ENCODE measurements at regions not wholly inside any gene's neighbourhood (a gene's known extent, or its start where the extent isn't known, plus 50 kb on each side); places are given as distances from the start of the nearest gene placed in this dataset.

- H3K9me3 Mint-ChIP-seq: no peaks in the 10 kb centered on the region
- H3K36me3 Mint-ChIP-seq: no peaks in the 10 kb centered on the region
- peaks cover 0 to 7% (median 3%) of the 10 kb centered on the region in 3 donors for H3K27me3 Mint-ChIP-seq (ENCODE audit: low read depth in 3 of 3)
- H3K4me1 Mint-ChIP-seq: peaks cover 10 to 11% of the 10 kb centered on the region in 2 donors
- no peak for DNase-seq
- peak overlapping the region in 1 of 5 donors; percentile 5 for H3K4me3 Mint-ChIP-seq
- H3K27ac Mint-ChIP-seq: no peak overlapping the region
Measured at GRCh38 chr12:4223273-4223845, 50.2 kb upstream of the CCND2 start.

- no peak for DNase-seq
- Mint-ChIP-seq H3K4me1 (peaks cover 11 to 17% of the 10 kb centered on the region in 2 donors), H3K27ac (no peak overlapping the region), H3K27me3 (ENCODE audit: low read depth in 3 of 3) (peaks cover 0 to 4% (median 2%) of the 10 kb centered on the region in 3 donors), H3K9me3 (no peaks in the 10 kb centered on the region), H3K4me3 (no peak overlapping the region), H3K36me3 (no peaks in the 10 kb centered on the region)
Measured at GRCh38 chr12:4221258-4221620, 52.3 kb upstream of the CCND2 start.

GRCh38 chr12:4220536-4221257 is 52.9 kb upstream of the CCND2 start:
- Mint-ChIP-seq H3K27ac (no peak overlapping the region), H3K27me3 (ENCODE audit: low read depth in 3 of 3) (peaks cover 0 to 4% (median 2%) of the 10 kb centered on the region in 3 donors), H3K9me3 (no peaks in the 10 kb centered on the region)

GRCh38 chr12:4217091-4217490 is 56.5 kb upstream of the CCND2 start:
- no peak for DNase-seq
- peak overlapping the region in 1 of 6 donors; percentile 33 for H3K27ac Mint-ChIP-seq
- no peak overlapping the region for H3K4me3 Mint-ChIP-seq
- H3K4me1 Mint-ChIP-seq: peaks cover 22 to 26% of the 10 kb centered on the region in 2 donors
- H3K36me3 Mint-ChIP-seq: no peaks in the 10 kb centered on the region
- no peaks in the 10 kb centered on the region for H3K9me3 Mint-ChIP-seq
- H3K27me3 Mint-ChIP-seq (ENCODE audit: low read depth in 3 of 3): peaks cover 2 to 7% (median 2%) of the 10 kb centered on the region in 3 donors

More at GRCh38 chr12:4220536-4221257, 52.9 kb upstream of the CCND2 start:
- no peak for DNase-seq
- Mint-ChIP-seq H3K36me3 (no peaks in the 10 kb centered on the region), H3K4me3 (no peak overlapping the region), H3K4me1 (peaks cover 14 to 20% of the 10 kb centered on the region in 2 donors)

GRCh38 chr12:4216187-4216927 is 57.2 kb upstream of the CCND2 start:
- Mint-ChIP-seq H3K27ac (peak overlapping the region in 2 of 6 donors; percentile 37 to 83), H3K36me3 (no peaks in the 10 kb centered on the region), H3K9me3 (no peaks in the 10 kb centered on the region), H3K27me3 (ENCODE audit: low read depth in 3 of 3) (peaks cover 2 to 5% (median 2%) of the 10 kb centered on the region in 3 donors), H3K4me3 (no peak overlapping the region), H3K4me1 (peaks cover 22 to 26% of the 10 kb centered on the region in 2 donors)
- DNase-seq: no peak

- H3K9me3 Mint-ChIP-seq: no peaks in the 10 kb centered on the region
- DNase-seq: peak; percentile 31 to 39 (median 35)
- H3K4me1 Mint-ChIP-seq: peaks cover 22 to 26% of the 10 kb centered on the region in 2 donors
- peaks cover 2 to 5% (median 2%) of the 10 kb centered on the region in 3 donors for H3K27me3 Mint-ChIP-seq (ENCODE audit: low read depth in 3 of 3)
- H3K27ac Mint-ChIP-seq: peak overlapping the region; percentile 6 to 86 (median 76)
- no peaks in the 10 kb centered on the region for H3K36me3 Mint-ChIP-seq
- H3K4me3 Mint-ChIP-seq: peak overlapping the region; percentile 50 to 81 (median 61)
Measured at GRCh38 chr12:4215229-4216186, 58.1 kb upstream of the CCND2 start.

GRCh38 chr12:4214877-4215228 is 58.7 kb upstream of the CCND2 start:
- no peak for DNase-seq
- no peaks in the 10 kb centered on the region for H3K9me3 Mint-ChIP-seq
- H3K36me3 Mint-ChIP-seq: no peaks in the 10 kb centered on the region
- H3K27me3 Mint-ChIP-seq (ENCODE audit: low read depth in 3 of 3): peaks cover 2 to 5% (median 2%) of the 10 kb centered on the region in 3 donors
- H3K4me3 Mint-ChIP-seq: peak overlapping the region in 4 of 5 donors; percentile 60 to 81 (median 64)
- peaks cover 22 to 26% of the 10 kb centered on the region in 2 donors for H3K4me1 Mint-ChIP-seq
- H3K27ac Mint-ChIP-seq: peak overlapping the region in 4 of 6 donors; percentile 43 to 86 (median 76)

- H3K4me1 Mint-ChIP-seq: peaks cover 22 to 26% of the 10 kb centered on the region in 2 donors
- H3K9me3 Mint-ChIP-seq: no peaks in the 10 kb centered on the region
- H3K27ac Mint-ChIP-seq: no peak overlapping the region
- H3K36me3 Mint-ChIP-seq: no peaks in the 10 kb centered on the region
- peaks cover 2 to 5% (median 2%) of the 10 kb centered on the region in 3 donors for H3K27me3 Mint-ChIP-seq (ENCODE audit: low read depth in 3 of 3)
- no peak overlapping the region for H3K4me3 Mint-ChIP-seq
- DNase-seq: no peak
Measured at GRCh38 chr12:4213471-4213870, 60.1 kb upstream of the CCND2 start.

GRCh38 chr12:4212845-4213244 is 60.7 kb upstream of the CCND2 start:
- Mint-ChIP-seq H3K9me3 (no peaks in the 10 kb centered on the region), H3K36me3 (no peaks in the 10 kb centered on the region), H3K27ac (no peak overlapping the region), H3K27me3 (ENCODE audit: low read depth in 3 of 3) (peaks cover 2 to 5% (median 2%) of the 10 kb centered on the region in 3 donors), H3K4me3 (no peak overlapping the region), H3K4me1 (peaks cover 22 to 26% of the 10 kb centered on the region in 2 donors)
- no peak for DNase-seq

GRCh38 chr12:4211372-4211771 is 62.2 kb upstream of the CCND2 start:
- no peak for DNase-seq
- H3K36me3 Mint-ChIP-seq: no peaks in the 10 kb centered on the region
- H3K9me3 Mint-ChIP-seq: no peaks in the 10 kb centered on the region
- no peak overlapping the region for H3K4me3 Mint-ChIP-seq
- H3K4me1 Mint-ChIP-seq: peaks cover 19 to 22% of the 10 kb centered on the region in 2 donors
- H3K27me3 Mint-ChIP-seq (ENCODE audit: low read depth in 3 of 3): peaks cover 2 to 5% (median 2%) of the 10 kb centered on the region in 3 donors
- H3K27ac Mint-ChIP-seq: no peak overlapping the region

- Mint-ChIP-seq H3K27ac (no peak overlapping the region), H3K36me3 (no peaks in the 10 kb centered on the region), H3K9me3 (no peaks in the 10 kb centered on the region), H3K4me1 (peaks cover 11 to 14% of the 10 kb centered on the region in 2 donors), H3K27me3 (ENCODE audit: low read depth in 3 of 3) (peaks cover 2 to 6% (median 2%) of the 10 kb centered on the region in 3 donors), H3K4me3 (no peak overlapping the region)
- DNase-seq: no peak
Measured at GRCh38 chr12:4210183-4210582, 63.4 kb upstream of the CCND2 start.

GRCh38 chr12:4206470-4206869 is 67.1 kb upstream of the CCND2 start:
- no peak for DNase-seq
- no peak overlapping the region for H3K4me3 Mint-ChIP-seq
- no peaks in the 10 kb centered on the region for H3K36me3 Mint-ChIP-seq
- peaks cover 0 to 2% (median 2%) of the 10 kb centered on the region in 3 donors for H3K27me3 Mint-ChIP-seq (ENCODE audit: low read depth in 3 of 3)
- H3K9me3 Mint-ChIP-seq: no peaks in the 10 kb centered on the region
- H3K27ac Mint-ChIP-seq: no peak overlapping the region
- H3K4me1 Mint-ChIP-seq: peaks cover 15 to 18% of the 10 kb centered on the region in 2 donors

GRCh38 chr12:4203772-4204376 is 69.7 kb upstream of the CCND2 start:
- Mint-ChIP-seq H3K4me1 (peaks cover 36 to 44% of the 10 kb centered on the region in 2 donors), H3K27ac (no peak overlapping the region), H3K4me3 (no peak overlapping the region), H3K27me3 (ENCODE audit: low read depth in 3 of 3) (peaks cover 0 to 2% (median 2%) of the 10 kb centered on the region in 3 donors), H3K36me3 (no peaks in the 10 kb centered on the region), H3K9me3 (no peaks in the 10 kb centered on the region)
- no peak for DNase-seq

Data from immature natural killer cell (primary cell).